Endodermal cell (in vitro differentiated cells): ENCODE measurements at regions not wholly inside any gene's neighbourhood (a gene's known extent, or its start where the extent isn't known, plus 50 kb on each side); places are given as distances from the start of the nearest gene placed in this dataset.

ENCODE experiments used
- DNase-seq: peaks from one replicate; pipeline ENCODE4 v3.0.0-alpha.2; 2017
- H3K27ac ChIP-seq: 2 replicates; pipeline ENCODE4 v1.5.1; 2013; ENCODE audit warnings: mild to moderate bottlenecking, low read depth, low read length, moderate library complexity
- H3K27me3 ChIP-seq: 2 replicates; pipeline ENCODE4 v1.6.1; 2013; ENCODE audit warnings: mild to moderate bottlenecking, low read length, moderate library complexity; ENCODE audit not compliant: insufficient read depth, control insufficient read depth, poor library complexity, severe bottlenecking
- H3K36me3 ChIP-seq: 2 replicates; pipeline ENCODE4 v1.7.0; 2013; ENCODE audit warnings: mild to moderate bottlenecking, low read length, moderate library complexity; ENCODE audit not compliant: control insufficient read depth, insufficient read depth
- H3K4me1 ChIP-seq: one replicate; pipeline ENCODE4 v1.7.0; 2013; ENCODE audit warnings: low read length; ENCODE audit not compliant: control insufficient read depth, insufficient read depth
- H3K4me3 ChIP-seq: 2 replicates; pipeline ENCODE4 v1.5.1; 2013; ENCODE audit warnings: mild to moderate bottlenecking, low read length, moderate library complexity
- H3K9ac ChIP-seq: 2 replicates; pipeline ENCODE4 v1.6.1; 2013; ENCODE audit warnings: mild to moderate bottlenecking, low read length, moderate library complexity; ENCODE audit not compliant: poor library complexity, severe bottlenecking; ENCODE audit errors: extremely low read depth
- H3K9me3 ChIP-seq: 2 replicates; pipeline ENCODE4 v1.6.1; 2013; ENCODE audit warnings: mild to moderate bottlenecking, low read length, moderate library complexity; ENCODE audit not compliant: control insufficient read depth
- H3K27ac Mint-ChIP-seq: 2 replicates; pipeline ENCODE4 v1.8.0; 2020; ENCODE audit warnings: mixed read lengths
- H3K27me3 Mint-ChIP-seq: 2 replicates; pipeline ENCODE4 v1.8.0; 2021; ENCODE audit warnings: mild to moderate bottlenecking, mixed read lengths; ENCODE audit not compliant: insufficient read depth
- H3K36me3 Mint-ChIP-seq: 2 replicates; pipeline ENCODE4 v1.8.0; 2020; ENCODE audit warnings: low read depth, mixed read lengths
- H3K4me1 Mint-ChIP-seq: 2 replicates; pipeline ENCODE4 v1.8.0; 2020; ENCODE audit warnings: mixed read lengths
- H3K4me3 Mint-ChIP-seq: 2 replicates; pipeline ENCODE4 v1.8.0; 2020; ENCODE audit warnings: mild to moderate bottlenecking, moderate library complexity, mixed read lengths
- H3K9me3 Mint-ChIP-seq: 2 replicates; pipeline ENCODE4 v1.8.0; 2020; ENCODE audit warnings: mild to moderate bottlenecking, mixed read lengths
- CTCF ChIP-seq: fragments of 200-600 bp; sonication (generic); conservative IDR thresholded peaks from 2 replicates; pipeline ENCODE4 v1.5.0; 2021; ENCODE audit warnings: antibody characterized with exemption, mild to moderate bottlenecking
- WGBS, 2 experiments: methylation state at CpG; one replicate each; pipeline versions ENCODE4 v1.1.5 to v1.1.7; 2013; ENCODE audit warnings: missing lambda C conversion rate in 2 of 2, mixed read lengths in 1 of 2; ENCODE audit not compliant: insufficient coverage in 1 of 2, insufficient read length in 1 of 2; 5-methylcytosine and 5-hydroxymethylcytosine counted together

GRCh38 chr6:112780498-112781096, 433.5 kb downstream of the RFPL4B start:
- Histone ChIP-seq H3K27me3 (no peaks in the 10 kb centered on the region), H3K9me3 (no peaks in the 10 kb centered on the region), H3K36me3 (no peaks in the 10 kb centered on the region), H3K4me1 (no peaks in the 10 kb centered on the region), H3K4me3 (no peak overlapping the region), H3K27ac (no peak overlapping the region), H3K9ac (no peak overlapping the region)
- no peaks in the 10 kb centered on the region for H3K9me3 Mint-ChIP-seq
- peak; percentile 94 for TF ChIP-seq CTCF
- H3K4me3 Mint-ChIP-seq, result no peak overlapping the region
- peaks cover 5% of the 10 kb centered on the region for H3K4me1 Mint-ChIP-seq
- WGBS, 2 experiments, result 19% methylated on average over 9 of the region's 9 CpGs; no CpG with 5 or more reads in 1 of the 2 experiments
- no peaks in the 10 kb centered on the region for H3K36me3 Mint-ChIP-seq
- no peaks in the 10 kb centered on the region for H3K27me3 Mint-ChIP-seq
- peak; percentile 87 for DNase-seq
- H3K27ac Mint-ChIP-seq, result no peak overlapping the region

GRCh38 chr6:112781241-112781640, 434.1 kb downstream of the RFPL4B start:
- Histone ChIP-seq H3K4me3 (no peak overlapping the region), H3K9ac (no peak overlapping the region), H3K27me3 (no peaks in the 10 kb centered on the region), H3K9me3 (no peaks in the 10 kb centered on the region), H3K36me3 (no peaks in the 10 kb centered on the region), H3K4me1 (no peaks in the 10 kb centered on the region), H3K27ac (no peak overlapping the region)
- Mint-ChIP-seq H3K27ac (no peak overlapping the region), H3K4me3 (no peak overlapping the region), H3K4me1 (peaks cover 5% of the 10 kb centered on the region), H3K9me3 (no peaks in the 10 kb centered on the region), H3K27me3 (no peaks in the 10 kb centered on the region), H3K36me3 (no peaks in the 10 kb centered on the region)
- no peak for TF ChIP-seq CTCF
- no peak for DNase-seq
- 50 to 92% methylated on average over 1 to 2 of the region's 2 CpGs for WGBS, 2 experiments

- Histone ChIP-seq H3K36me3 (no peaks in the 10 kb centered on the region), H3K9me3 (no peaks in the 10 kb centered on the region), H3K4me3 (no peak overlapping the region), H3K9ac (no peak overlapping the region), H3K4me1 (no peaks in the 10 kb centered on the region), H3K27me3 (no peaks in the 10 kb centered on the region), H3K27ac (no peak overlapping the region)
- WGBS, 2 experiments, result no CpG with 5 or more reads among the region's 2 CpGs
- Mint-ChIP-seq H3K36me3 (no peaks in the 10 kb centered on the region), H3K9me3 (no peaks in the 10 kb centered on the region), H3K27me3 (no peaks in the 10 kb centered on the region), H3K4me3 (no peak overlapping the region), H3K4me1 (no peaks in the 10 kb centered on the region), H3K27ac (no peak overlapping the region)
- no peak for TF ChIP-seq CTCF
- no peak for DNase-seq
Observed at GRCh38 chr6:112785408-112785807, 438.3 kb downstream of the RFPL4B start.
